NCI-H69 (cell line): ENCODE measurements at regions not wholly inside any gene's neighbourhood (a gene's known extent, or its start where the extent isn't known, plus 50 kb on each side); places are given as distances from the start of the nearest gene placed in this dataset.
A peak's percentile ranks its signal among the peaks of the same experiment; 100 is the strongest.
"Not testable (repeated sequence)": the region's sequence is repeated elsewhere in the genome, so short reads cannot be mapped to it uniquely, and the experiment has no call there.

ENCODE experiments used
- DNase-seq: peaks from one replicate; lab custom pipeline; 2025; lab: John Stamatoyannopoulos, UW

DNA sequence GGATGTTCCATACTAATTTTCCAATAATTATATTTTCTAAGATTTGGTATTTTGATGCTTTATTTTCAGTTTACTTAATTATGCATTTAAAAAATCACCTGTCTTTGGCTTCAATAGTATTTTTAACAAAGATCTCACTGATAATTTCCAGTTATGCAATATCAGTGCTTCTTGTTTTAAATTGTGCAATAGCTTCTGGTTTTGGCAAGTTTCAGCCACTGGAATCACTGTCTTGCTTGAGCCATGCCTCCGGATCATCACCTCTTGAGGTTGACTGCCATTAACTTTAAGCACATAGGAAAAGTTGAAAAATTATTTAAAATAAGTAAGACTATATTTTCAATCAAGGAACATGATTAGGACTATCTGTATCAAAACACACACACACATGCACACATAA, 1242.1 kb downstream of the HACE1 start:
- DNase-seq, result no peak

DNA sequence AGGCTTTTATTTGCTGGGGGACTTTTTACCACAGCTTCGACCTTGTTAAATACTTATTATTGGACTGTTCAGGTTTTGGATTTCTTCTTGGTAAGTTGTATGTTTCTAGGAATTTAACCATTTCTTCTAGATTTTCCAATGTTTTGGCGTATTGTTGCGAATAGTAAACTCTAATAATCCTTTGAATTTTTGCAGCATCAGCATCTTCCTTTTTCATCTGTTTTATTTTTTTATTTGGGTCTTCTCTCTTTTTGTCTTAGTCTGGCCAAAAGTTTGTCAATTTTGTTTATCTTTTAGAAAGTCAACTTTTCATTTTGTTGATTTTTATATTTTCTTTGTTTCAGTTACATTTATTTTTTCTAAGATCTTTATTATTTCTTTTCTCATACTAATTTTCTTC, 1272.0 kb downstream of the HACE1 start:
- DNase-seq, result no peak

- DNase-seq, result no peak
Measured at GRCh38 chr6:103578115-103578514, 1281.6 kb downstream of the HACE1 start.

GRCh38 chr6:103570431-103570830, 1289.3 kb downstream of the HACE1 start:
- DNase-seq, result peak; percentile 34

- no peak for DNase-seq
Measured at GRCh38 chr6:103554911-103555310, 1304.8 kb downstream of the HACE1 start.

DNA sequence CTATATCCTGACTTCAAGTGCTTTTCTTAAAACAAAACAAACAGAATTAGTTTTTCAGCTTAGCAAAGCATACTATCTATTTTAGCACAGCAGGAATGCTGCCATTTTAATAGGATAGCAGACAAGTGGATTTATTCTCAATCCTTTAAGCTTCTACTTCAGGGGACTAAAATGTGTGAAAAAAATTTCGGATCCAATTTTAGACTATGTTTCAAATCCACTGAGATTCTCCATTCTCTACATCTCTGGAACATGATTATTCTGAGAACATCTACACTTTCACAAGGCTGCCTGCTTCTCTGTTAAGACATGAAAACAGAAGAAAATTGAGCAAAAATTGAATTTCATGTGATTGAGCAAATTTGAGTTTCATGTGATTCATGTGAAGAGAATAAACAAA, 1321.3 kb downstream of the HACE1 start:
- DNase-seq, result no peak

DNA sequence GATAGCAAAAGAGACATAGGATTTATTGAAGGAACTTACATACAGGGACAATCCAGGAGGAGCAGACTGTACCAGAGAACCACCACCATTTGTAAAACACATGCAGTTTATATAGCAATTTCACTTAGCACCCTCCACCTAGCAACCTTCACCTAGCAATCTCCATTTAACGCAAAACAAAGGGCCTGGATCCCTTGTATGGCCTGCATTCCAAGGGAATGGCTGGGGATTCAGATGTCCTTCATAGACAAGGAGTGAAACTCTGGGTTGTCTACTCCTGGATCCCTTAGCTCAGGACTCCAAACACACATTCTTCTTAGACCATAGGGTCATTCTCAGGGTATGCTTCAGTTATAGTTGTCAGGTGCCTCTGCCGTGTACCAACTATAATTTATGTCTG, 1324.9 kb downstream of the HACE1 start:
- peak; percentile 25 for DNase-seq

- no peak for DNase-seq
Measured at GRCh38 chr6:103534095-103534494, 1325.6 kb downstream of the HACE1 start.

DNA sequence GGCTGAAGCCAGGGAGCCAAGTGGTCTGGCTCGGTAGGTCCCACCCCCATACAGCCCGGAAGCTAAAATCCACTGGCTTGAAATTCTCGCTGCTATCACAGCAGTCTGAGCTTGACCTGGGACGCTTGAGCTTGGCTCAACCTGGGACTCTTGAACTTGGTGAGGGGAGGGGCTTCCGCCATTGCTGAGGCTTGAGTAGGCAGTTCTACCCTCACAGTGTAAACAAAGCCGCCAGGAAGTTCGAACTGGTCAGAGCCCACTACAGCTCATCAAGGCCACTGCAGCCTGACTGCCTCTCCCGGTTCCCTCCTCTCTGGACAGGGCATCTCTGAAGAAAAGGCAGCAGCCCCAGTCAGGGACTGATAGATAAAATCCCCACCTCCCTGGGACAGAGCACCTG, 1337.7 kb downstream of the HACE1 start:
- DNase-seq, result no peak

DNA sequence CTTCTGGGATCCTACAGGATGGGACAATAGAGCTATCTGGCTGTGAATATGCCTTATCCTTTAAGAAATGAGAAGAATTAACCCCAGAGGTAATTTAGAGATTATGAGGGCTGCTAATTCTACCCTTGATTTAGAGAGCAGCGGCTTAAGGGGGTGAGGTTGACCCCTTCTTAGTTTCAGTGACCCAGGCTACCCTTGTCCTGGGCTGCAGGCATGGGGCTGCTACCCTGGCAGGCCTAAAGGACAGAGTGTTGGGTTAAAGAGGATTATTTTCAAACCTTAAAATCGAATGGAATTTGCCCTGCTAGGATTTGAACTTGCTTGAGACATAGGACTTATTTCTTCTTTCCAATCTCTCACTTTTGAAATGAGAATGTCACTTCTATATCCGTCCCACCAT, 1343.4 kb downstream of the HACE1 start:
- DNase-seq, result no peak

GRCh38 chr6:103507052-103507451, 1352.7 kb downstream of the HACE1 start:
- no peak for DNase-seq

DNA sequence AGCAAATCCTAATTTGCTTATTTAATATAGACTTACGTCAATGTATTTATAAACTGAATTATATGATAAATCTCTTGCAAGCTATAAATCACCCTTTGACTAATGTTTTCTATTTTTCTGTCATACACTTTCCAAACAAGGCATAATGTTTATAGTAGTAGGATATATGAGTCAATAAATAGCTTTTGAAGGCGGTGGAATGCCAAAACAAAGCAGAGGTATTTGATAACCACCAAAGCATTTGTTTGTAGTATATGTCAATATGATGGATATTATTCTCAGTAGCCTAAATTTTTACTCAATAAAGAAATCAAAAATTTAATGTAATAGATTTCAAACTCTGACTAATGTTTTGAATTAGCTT, 1354.6 kb downstream of the HACE1 start:
- DNase-seq, result no peak

DNA sequence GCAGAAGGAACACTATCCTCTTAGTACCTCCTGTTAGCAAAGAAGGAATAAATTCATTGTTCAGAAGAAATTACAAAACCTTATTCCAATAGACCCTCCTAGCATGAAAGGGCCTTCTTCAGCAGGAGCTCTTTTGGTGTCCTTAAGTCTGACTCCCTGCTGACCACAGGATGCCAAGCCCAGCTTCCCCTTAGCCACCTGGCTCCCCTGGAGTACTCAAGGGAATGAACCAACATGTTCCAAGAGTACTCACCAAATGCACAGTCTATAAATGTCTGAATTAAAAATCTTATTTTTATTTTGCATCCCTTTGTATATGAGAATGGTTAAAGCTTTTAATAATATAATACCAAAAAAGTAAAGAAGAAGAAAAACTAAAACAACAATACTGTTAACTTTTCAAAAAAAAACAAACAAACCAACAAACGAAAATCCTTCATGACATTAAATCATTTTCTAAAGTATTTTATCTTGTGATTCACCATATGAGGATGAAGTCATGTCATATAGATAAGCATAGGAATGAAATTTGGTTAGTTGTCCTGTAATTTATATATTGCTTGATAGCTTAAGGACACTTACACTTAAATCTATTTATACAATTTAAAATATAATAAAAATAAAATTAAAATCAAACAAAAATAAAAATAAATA, 1355.1 kb downstream of the HACE1 start:
- DNase-seq, result peak; percentile 24

DNA sequence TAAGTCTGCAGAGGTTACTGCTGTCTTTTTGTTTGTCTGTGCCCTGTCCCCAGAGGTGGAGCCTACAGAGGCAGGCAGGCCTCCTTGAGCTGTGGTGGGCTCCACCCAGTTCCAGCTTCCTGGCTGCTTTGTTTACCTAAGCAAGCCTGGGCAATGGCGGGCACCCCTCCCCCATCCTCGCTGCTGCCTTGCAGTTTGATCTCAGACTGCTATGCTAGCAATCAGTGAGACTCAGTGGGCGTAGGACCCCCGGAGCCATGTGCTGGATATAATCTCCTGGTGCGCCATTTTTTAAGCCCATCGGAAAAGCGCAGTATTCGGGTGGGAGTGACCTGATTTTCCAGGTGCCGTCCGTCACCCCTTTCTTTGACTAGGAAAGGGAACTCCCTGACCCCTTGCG, 1363.1 kb downstream of the HACE1 start:
- not testable (repeated sequence) for DNase-seq

GRCh38 chr6:103456652-103457051, 1403.1 kb downstream of the HACE1 start:
- DNase-seq, result no peak

- DNase-seq, result no peak
Measured at GRCh38 chr6:103455275-103455674, 1404.4 kb downstream of the HACE1 start.

DNA sequence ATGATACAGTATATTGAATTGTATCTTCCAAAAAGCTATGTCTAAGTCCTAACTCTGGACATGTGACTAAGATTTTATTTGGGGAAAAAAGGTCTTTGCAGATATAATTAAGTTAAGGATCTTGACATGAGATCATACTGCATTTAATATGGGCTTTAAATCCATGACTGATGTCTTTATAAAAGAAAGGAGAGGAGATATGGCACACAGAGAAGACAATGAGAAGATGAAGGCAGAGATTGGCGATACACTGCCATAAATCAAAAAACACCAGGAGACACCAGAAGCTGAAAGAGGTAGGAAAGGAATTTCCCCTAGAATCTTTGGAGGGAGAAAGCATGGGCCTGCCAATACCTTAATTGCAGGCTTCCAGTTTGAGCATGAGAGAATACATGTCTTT, 1450.2 kb downstream of the HACE1 start:
- no peak for DNase-seq

GRCh38 chr6:103405321-103405720, 1454.4 kb downstream of the HACE1 start:
- DNase-seq, result no peak

- no peak for DNase-seq
Measured at GRCh38 chr6:103404799-103405198, 1454.9 kb downstream of the HACE1 start.

- no peak for DNase-seq
Measured at GRCh38 chr6:103396768-103397167, 1463.0 kb downstream of the HACE1 start.

GRCh38 chr6:103379272-103379671, 1480.4 kb downstream of the HACE1 start:
- DNase-seq, result peak; percentile 14

DNA sequence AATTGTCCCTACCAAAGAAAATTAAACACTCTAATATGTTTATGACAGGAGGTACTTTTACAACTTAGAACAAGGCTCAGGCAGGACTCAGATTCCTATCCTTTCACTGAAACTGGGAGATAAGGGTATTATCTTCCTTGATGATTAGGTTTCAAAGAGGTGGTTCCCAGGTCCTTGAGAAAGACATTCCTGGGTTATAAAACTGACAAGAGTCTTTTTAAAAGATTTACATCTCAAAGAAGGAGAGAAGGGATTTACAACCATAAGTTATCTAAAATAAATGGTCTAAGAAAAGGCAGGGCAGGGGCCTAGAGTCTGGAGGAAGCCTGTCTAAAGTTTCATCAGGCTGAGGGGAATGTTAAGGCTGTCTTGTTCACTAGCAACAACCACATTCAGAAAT, 1492.5 kb downstream of the HACE1 start:
- no peak for DNase-seq

DNA sequence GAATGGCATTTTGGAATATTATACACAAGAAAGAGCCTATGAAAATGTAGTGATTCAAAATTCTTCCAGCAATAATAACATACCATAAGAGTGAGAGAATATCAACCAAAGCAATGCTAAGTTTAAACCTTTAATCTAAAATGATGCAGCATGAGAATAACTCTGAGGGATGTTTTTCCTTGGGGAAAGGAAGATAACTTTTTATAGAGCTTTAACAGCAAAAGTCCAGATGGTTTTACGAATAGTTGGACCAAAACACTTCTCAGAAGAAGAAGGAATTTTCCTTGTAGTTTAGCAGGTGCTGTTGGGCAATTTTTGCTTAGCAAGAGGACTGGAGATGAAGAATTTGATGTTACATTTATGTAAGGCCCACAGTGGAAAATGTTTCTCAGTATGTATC, 1503.2 kb downstream of the HACE1 start:
- DNase-seq, result no peak

GRCh38 chr6:103344554-103345163, 1515.1 kb downstream of the HACE1 start:
- DNase-seq, result no peak
